ENCODE measurements at regions not wholly inside any gene's neighbourhood (a gene's known extent, or its start where the extent isn't known, plus 50 kb on each side); places are given as distances from the start of the nearest gene placed in this dataset.
A peak's percentile ranks its signal among the peaks of the same experiment; 100 is the strongest.
"Not testable (repeated sequence)": the region's sequence is repeated elsewhere in the genome, so short reads cannot be mapped to it uniquely, and the experiment has no call there.

DNA sequence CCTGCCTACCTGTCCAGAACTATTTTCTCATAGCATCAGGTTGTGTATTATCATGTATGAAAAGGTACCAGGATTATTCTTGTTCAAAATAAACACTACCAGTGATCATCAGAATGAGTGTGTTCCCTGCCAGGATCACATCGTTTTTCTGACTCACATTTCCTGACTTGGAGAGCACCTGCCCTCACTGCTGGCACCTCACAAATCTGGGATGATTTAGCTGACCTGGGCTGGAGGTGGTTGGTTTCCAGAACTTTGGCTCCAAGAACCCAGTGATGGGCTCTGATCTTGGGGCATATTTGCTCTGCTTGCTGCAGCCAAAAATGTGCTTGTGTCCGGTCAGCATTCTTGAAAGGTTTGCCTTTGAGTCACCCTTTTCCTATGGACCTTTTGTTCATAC, 836.3 kb upstream of the ACVR2A start:
- no peak for DNase-seq

- peak; percentile 88 for DNase-seq
Measured at GRCh38 chr2:147006736-147007141, 838.1 kb upstream of the ACVR2A start.

GRCh38 chr2:147003081-147003480, 841.7 kb upstream of the ACVR2A start:
- no peak for DNase-seq

DNA sequence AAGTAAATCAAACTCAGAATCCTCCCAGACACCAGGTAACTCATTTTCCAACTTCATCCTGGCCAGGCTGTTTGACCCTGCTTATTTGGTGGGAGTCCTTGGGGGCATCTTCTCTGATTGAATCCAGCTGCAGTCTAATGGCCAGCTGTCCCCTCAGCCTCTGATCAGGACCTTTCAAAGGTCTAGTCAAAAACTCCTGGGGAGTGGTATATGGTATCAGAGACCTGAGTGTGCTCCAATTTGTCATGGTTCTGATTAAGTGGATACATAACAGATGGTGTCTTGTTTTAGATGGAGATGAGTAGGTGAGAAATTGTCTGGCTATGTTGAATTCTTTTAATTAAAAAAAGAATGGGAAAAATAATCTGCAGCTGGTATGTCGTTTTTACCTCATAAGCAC, 842.6 kb upstream of the ACVR2A start:
- no peak for DNase-seq

DNA sequence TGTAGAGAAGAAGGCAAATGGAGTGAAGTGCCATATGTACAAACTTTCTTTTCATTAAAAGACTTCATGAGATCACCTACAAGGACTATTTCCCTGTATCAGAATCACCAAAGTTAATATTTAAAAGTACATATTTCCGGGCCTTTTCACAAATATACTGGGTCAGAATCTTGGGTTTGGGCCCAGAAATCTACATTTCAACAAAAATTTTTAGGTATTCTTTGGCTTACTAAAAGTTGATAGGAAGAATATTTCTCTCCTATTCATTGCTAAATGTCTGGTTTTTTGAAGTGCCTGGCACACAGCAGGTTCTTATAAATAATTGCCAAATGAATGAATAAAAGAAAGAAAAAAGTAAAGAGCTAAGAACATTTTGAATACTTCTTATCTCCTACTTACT, 843.8 kb upstream of the ACVR2A start:
- no peak for DNase-seq

DNA sequence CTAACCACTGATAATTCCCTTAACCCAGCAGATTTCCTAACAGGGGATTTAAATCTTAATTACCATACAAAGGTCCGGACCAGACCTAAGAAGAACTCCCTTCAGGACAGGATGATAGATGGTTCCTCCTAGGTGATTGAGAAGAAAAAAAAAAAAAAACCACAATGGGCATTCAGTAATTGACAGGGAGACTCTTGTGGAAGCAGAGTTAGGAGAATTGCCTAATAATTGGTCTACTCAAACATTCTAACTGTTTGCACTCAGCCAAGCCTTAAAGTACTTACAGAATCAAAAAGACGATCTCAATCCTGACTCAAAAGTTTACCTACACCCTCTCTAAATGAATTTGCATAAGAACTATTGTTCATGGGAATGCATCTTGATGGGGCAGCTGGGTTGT, 844.7 kb upstream of the ACVR2A start:
- not testable (repeated sequence) for DNase-seq

- no peak for DNase-seq
Measured at GRCh38 chr2:146997945-146998344, 846.9 kb upstream of the ACVR2A start.

DNA sequence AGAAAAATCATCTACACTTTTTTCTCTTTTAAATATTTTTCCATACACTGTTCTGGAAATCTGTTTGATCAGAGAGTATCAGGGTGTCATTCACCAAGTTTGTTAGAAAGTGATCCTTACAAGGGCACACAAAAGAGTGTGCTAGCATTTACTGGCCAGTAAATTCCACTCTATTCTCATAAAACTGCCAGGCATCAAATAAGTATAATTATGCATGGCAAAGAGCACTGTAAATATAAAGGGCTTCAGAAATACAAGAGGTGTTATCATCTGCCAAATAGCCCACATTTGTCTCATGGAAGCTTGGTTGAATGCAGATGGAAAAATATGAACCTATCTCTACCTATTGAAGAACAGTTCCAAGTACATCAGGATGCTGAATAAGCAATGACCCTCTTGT, 847.3 kb upstream of the ACVR2A start:
- no peak for DNase-seq

DNA sequence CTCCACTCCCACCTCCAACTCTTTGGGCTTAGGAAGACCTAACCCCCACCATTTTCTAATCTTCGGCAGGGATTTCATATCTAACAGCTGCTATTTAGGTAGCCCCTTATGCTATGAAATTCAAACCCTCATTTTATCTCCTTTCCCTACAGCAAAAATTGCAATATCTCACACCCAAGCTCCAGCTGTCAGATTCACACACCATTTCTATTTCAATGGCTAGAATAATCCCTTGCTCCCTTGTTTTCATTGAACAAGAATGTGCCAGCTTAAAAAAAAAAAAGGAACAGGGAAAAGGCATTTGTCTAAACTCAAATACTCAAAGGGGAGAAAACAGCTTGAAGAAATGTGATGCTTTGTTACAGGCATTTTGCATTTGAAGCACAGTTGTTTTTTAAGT, 850.6 kb upstream of the ACVR2A start:
- no peak for DNase-seq

DNA sequence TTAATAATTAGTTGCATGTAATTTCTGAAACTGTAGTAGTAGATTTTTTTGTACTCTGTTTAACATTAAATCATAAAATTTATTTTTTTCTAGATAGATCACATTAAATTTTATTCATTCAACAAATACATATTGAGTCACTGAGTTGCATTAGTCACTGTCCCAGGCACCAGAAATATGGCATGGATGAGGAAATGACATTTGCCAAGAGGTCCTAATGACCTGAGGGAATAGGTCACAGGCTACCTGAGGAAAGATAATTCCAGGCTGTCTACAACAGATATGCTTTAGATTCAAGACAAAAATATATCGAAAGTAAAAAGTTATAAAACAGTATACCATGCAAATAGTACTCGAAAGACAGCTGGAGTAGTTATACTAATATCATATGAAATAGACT, 852.4 kb upstream of the ACVR2A start:
- DNase-seq = no peak

DNA sequence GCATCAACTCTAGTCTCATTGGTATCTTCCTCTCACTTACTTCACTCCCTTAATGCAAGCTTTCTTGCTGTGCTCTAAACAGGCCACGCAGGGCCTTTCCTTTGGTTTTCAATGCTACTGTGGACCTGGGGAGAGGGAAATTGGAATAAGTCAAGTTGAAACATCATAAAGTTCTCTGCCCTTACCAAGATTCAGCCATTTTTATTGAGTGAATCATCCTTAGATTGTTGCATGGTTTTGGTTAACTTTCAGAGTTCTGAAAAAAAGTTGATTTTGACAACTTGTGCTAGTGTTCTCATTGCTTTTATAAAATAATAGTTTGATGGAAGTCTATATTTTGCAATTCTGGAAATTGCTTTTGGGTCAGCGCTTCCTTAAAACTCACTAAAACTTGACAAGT, 852.8 kb upstream of the ACVR2A start:
- no peak for DNase-seq

GRCh38 chr2:146990311-146991054, 854.3 kb upstream of the ACVR2A start:
- peak; percentile 9 for DNase-seq

DNA sequence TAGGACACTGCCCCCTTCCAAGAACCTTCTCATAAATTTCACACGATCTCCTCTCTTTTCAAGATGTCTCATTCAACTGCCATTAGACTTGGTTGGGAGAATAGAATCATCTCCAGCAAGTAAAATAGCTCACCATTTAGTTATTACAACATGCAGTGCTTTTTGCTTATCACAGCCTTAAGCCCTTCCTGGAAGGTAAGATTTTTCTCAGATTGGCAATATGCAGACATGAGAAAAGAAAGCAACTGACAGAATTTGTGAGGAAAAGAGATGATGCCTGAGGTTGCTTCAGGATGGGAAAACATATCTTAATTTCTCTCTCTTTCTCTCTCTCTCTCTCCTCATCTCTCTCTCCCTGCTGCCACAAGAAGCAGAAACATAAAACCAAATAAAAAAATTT, 855.1 kb upstream of the ACVR2A start:
- no peak for DNase-seq

GRCh38 chr2:146987996-146988395, 856.8 kb upstream of the ACVR2A start:
- no peak for DNase-seq

DNA sequence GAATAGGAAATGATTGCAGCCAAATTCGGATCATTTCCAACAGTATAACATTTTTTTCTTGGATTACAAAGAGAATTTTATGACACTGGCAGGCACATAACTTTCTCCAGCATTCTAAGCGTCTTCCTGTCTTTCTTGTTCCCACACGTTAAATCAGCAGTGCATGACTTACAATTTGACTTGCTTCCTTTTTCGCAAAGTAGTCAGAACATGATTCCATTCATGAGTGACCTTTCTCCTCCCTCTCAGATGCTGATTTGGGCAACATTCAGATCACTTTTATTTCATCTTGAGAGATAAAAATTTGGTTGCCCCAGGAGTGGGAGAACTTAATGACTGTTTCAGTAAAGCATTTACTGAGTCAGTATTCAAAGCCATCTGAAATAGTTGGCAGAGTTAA, 858.7 kb upstream of the ACVR2A start:
- DNase-seq = peak; percentile 84

GRCh38 chr2:146985753-146986152, 859.1 kb upstream of the ACVR2A start:
- no peak for DNase-seq

- no peak for DNase-seq
Measured at GRCh38 chr2:146984014-146984413, 860.8 kb upstream of the ACVR2A start.

DNA sequence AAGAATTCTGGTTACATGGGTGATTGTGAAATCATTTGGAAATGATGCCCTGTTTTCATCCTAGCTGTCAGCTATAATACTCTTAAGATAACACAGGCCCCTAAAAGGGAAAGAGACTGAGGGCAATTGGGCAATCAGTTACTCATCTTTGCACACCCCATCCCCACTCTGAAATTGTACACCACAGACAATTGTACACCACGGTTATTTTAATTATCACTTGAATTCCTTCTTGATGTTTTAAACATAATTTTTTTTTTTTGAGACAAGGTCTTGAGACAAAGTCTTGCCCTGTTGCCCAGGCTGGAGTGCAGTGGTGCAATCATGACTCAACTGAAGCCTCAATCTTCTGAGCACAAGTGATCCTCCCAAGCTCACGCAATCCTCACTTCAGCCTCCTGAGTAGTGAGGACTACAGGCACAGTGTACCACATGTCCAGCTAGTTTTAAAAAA, 862.4 kb upstream of the ACVR2A start:
- no peak for DNase-seq

DNA sequence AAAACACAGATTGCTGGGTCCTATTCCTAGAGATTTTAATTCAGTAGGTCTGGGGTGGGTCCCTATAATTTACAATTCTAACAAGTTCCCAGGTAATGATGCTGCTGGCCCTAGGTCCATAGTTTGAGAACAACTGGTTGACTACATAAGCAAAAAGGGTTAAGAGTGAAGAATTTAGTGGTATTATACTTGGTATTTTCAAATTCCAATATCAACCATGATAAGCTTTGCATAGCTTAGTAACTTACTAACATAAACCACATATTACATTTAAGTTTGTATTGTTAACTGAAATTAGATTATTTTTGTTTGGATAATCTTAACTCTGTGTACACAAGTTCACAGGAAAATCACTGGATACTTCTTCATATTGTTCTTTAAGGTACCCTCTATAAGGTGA, 862.9 kb upstream of the ACVR2A start:
- DNase-seq = no peak

DNA sequence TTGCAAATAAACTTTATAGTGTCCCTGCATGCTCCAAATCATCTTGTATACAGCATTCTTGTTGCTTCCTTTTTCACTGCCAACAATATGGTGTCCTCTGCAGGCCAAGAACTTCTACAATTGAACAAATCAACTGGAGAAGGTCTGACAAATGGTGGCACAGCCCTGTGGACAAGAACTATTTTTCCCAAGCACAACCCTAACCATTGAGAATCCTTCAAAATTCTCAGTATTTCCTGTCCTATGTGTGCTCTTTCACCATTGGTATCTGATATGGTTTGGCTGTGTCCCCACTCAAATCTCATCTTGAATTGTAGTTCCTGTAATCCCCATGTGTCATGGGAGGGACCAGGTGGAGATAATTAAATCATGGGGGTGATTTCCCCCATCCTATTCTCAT, 865.1 kb upstream of the ACVR2A start:
- no peak for DNase-seq

- DNase-seq = no peak
Measured at GRCh38 chr2:146978577-146979555, 866.0 kb upstream of the ACVR2A start.

DNA sequence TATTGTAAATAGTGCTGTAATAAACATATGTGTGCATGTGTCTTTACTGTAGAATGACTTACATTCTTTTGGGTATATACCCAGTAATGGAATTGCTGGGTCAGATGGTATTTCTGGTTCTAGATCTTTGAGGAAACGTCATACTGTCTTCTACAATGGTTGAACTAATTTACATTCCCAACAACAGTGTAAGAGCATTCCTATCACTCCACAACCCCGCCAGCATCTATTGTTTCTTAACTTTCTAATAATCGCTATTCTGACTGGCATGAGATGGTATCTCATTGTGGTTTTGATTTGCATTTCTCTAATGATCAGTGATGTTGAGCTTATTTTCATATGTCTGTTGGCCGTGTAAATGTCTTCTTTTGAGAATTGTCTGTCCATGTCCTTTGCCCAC, 873.8 kb upstream of the ACVR2A start:
- DNase-seq = not testable (repeated sequence)

DNA sequence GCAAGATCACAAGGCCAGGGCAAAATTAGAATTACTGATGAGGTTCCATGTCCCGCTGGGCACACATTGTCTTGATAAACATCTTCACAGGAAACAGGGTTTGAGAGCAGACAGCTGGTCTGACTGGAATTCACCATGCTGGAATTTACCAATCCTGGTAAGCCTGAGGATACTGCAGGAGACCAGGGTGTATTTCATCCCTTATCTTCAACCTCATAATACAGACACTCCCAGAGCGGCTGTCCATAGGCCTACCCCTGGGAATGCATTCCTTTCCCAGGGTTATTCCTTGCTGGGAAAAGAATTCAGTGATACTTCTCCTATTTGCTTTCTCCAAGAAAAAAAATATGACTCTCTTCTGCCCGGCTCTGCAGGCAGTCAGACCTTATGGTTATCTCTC, 875.1 kb upstream of the ACVR2A start:
- DNase-seq = not testable (repeated sequence)

- DNase-seq = no peak
Measured at GRCh38 chr2:146964494-146964893, 880.3 kb upstream of the ACVR2A start.

Data from skin of body (tissue), 1 donor.